SK-N-SH (cell line): ENCODE measurements at regions not wholly inside any gene's neighbourhood (a gene's known extent, or its start where the extent isn't known, plus 50 kb on each side); places are given as distances from the start of the nearest gene placed in this dataset.

ENCODE experiments used
- CTCF ChIA-PET: fragments of 300-600, 350-600 bp; formaldehyde crosslinking; extraction: SDS; loops from one replicate; lab custom pipeline; 2021; lab: Yijun Ruan, JAX
- POLR2A ChIA-PET: fragments of 350-600 bp; sonication (Branson Sonifier 250); formaldehyde crosslinking; extraction: SDS; loops from one replicate; lab custom pipeline; 2020; ENCODE audit warnings: antibody characterized with exemption, inconsistent platforms; lab: Yijun Ruan, JAX
- DNase-seq: peaks from one replicate; pipeline ENCODE4 v3.0.0; 2012
- H2AFZ ChIP-seq: fragments of 200-600 bp; sonication (generic); 2 replicates; pipeline ENCODE4 v1.8.1; 2016; ENCODE audit warnings: antibody characterized with exemption, mild to moderate bottlenecking, low read depth
- H3F3A ChIP-seq: fragments of 200-600 bp; sonication (generic); replicated peaks from 2 replicates; pipeline ENCODE3; 2016; ENCODE audit warnings: antibody characterized with exemption, mild to moderate bottlenecking; ENCODE audit not compliant: insufficient read depth
- H3K27ac ChIP-seq, 2 experiments: fragments of 200-500 bp in 1 of 2; fragments of 200-600 bp in 1 of 2; sonication (Bioruptor generic) in 1 of 2; sonication (generic), shearing (Covaris generic) in 1 of 2; 2 replicates each; pipeline versions ENCODE4 v1.5.1 to v1.6.1; 2014 to 2016; ENCODE audit warnings: low read depth in 2 of 2, inconsistent platforms in 1 of 2, low read length in 1 of 2, mild to moderate bottlenecking in 1 of 2, mixed read lengths in 1 of 2
- H3K27me3 ChIP-seq: fragments of 200-600 bp; sonication (generic), shearing (Covaris generic); 2 replicates; pipeline ENCODE4 v1.6.1; 2016; ENCODE audit warnings: mixed run types; ENCODE audit not compliant: insufficient read depth
- H3K36me3 ChIP-seq, 2 experiments: fragments of 200-500 bp in 1 of 2; fragments of 200-600 bp in 1 of 2; sonication (Bioruptor generic) in 1 of 2; sonication (generic) in 1 of 2; replicated peaks in 1 of 2; 2 replicates each; pipeline versions ENCODE3 to v1.5.1; 2014 to 2016; ENCODE audit warnings: low read length in 1 of 2, mild to moderate bottlenecking in 1 of 2; ENCODE audit not compliant: insufficient read depth in 2 of 2, control insufficient read depth in 1 of 2
- H3K4me1 ChIP-seq, 2 experiments: fragments of 200-500 bp in 1 of 2; fragments of 200-600 bp in 1 of 2; sonication (Bioruptor generic) in 1 of 2; sonication (generic), shearing (Covaris generic) in 1 of 2; 2 replicates each; pipeline versions ENCODE4 v1.5.1 to v1.6.1; 2014 to 2016; ENCODE audit warnings: low read depth in 1 of 2, low read length in 1 of 2, mixed run types in 1 of 2; ENCODE audit not compliant: insufficient read depth in 2 of 2, control insufficient read depth in 1 of 2
- H3K4me2 ChIP-seq: fragments of 200-600 bp; sonication (generic), shearing (Covaris generic); 2 replicates; pipeline ENCODE4 v1.6.1; 2017; ENCODE audit warnings: mixed run types
- H3K4me3 ChIP-seq, 2 experiments: fragments of 200-500 bp in 1 of 2; fragments of 200-600 bp in 1 of 2; sonication (Bioruptor generic) in 1 of 2; sonication (generic), shearing (Covaris generic) in 1 of 2; 2 replicates each; pipeline versions ENCODE4 v1.5.1 to v1.8.1; 2014 to 2016; ENCODE audit warnings: low read depth in 2 of 2, inconsistent platforms in 1 of 2, low read length in 1 of 2, mild to moderate bottlenecking in 1 of 2, mixed read lengths in 1 of 2, moderate library complexity in 1 of 2
- H3K79me2 ChIP-seq: fragments of 200-600 bp; sonication (generic); 2 replicates; pipeline ENCODE4 v1.8.1; 2017; ENCODE audit warnings: mild to moderate bottlenecking; ENCODE audit not compliant: insufficient read depth
- H3K9ac ChIP-seq: fragments of 200-600 bp; sonication (generic); 2 replicates; pipeline ENCODE4 v1.6.1; 2017; ENCODE audit warnings: mixed run types
- H3K9me2 ChIP-seq: fragments of 200-600 bp; sonication (generic); 2 replicates; pipeline ENCODE4 v1.6.1; 2017; ENCODE audit warnings: mixed run types
- H3K9me3 ChIP-seq: fragments of 200-600 bp; sonication (generic); 2 replicates; pipeline ENCODE4 v1.6.1; 2017; ENCODE audit warnings: mixed run types, mild to moderate bottlenecking, moderate library complexity
- H4K20me1 ChIP-seq: fragments of 200-600 bp; sonication (generic); 2 replicates; pipeline ENCODE4 v1.6.1; 2017; ENCODE audit warnings: mild to moderate bottlenecking, mixed run types; ENCODE audit not compliant: insufficient read depth
- CHD2 ChIP-seq: fragments of 150-350 bp; IDR thresholded peaks from 2 replicates; pipeline ENCODE4 v1.6.1; 2018; ENCODE audit warnings: low read length; ENCODE audit not compliant: partially characterized antibody
- CTCF ChIP-seq: fragments of 200-600 bp; sonication (generic); IDR thresholded peaks from 2 replicates; pipeline ENCODE4 v1.6.1; 2017; ENCODE audit warnings: antibody characterized with exemption, mild to moderate bottlenecking, moderate library complexity
- ELF1 ChIP-seq: IDR thresholded peaks from 2 replicates; pipeline ENCODE4 v1.4.0; 2012
- EP300 ChIP-seq, 2 experiments: IDR thresholded peaks; 2 replicates each; pipeline versions ENCODE4 v1.4.0 to v1.6.1; 2012; ENCODE audit warnings: borderline replicate concordance in 1 of 2, low read depth in 1 of 2, low read length in 1 of 2
- EZH2phosphoT487 ChIP-seq: fragments of 200-600 bp; sonication (generic); IDR thresholded peaks from 2 replicates; pipeline ENCODE4 v1.6.1; 2017; ENCODE audit warnings: low read depth, mixed run types, mild to moderate bottlenecking, antibody characterized with exemption, moderate library complexity, borderline replicate concordance
- FOSL2 ChIP-seq: IDR thresholded peaks from 2 replicates; pipeline ENCODE4 v1.4.0; 2012; ENCODE audit warnings: low read depth, mild to moderate bottlenecking, moderate library complexity, borderline replicate concordance
- FOXM1 ChIP-seq: IDR thresholded peaks from 2 replicates; pipeline ENCODE4 v1.4.0; 2012; ENCODE audit warnings: low read depth, mild to moderate bottlenecking
- JUND ChIP-seq: IDR thresholded peaks from 2 replicates; pipeline ENCODE4 v1.4.0; 2012
- MAX ChIP-seq: IDR thresholded peaks from 2 replicates; pipeline ENCODE4 v1.4.0; 2012; ENCODE audit warnings: low read depth
- NFIC ChIP-seq: IDR thresholded peaks from 2 replicates; pipeline ENCODE4 v1.4.0; 2012; ENCODE audit warnings: borderline replicate concordance
- RAD21 ChIP-seq: IDR thresholded peaks from 2 replicates; pipeline ENCODE4 v1.6.1; 2012; ENCODE audit warnings: mild to moderate bottlenecking, low read length
- RCOR1 ChIP-seq: fragments of 150-350 bp; IDR thresholded peaks from 2 replicates; pipeline ENCODE4 v1.6.1; 2017; ENCODE audit warnings: antibody characterized with exemption, low read length
- RFX5 ChIP-seq: IDR thresholded peaks from 2 replicates; pipeline ENCODE4 v1.6.1; 2012; ENCODE audit warnings: mild to moderate bottlenecking, improper control_type of control experiment, low read length
- RXRA ChIP-seq: IDR thresholded peaks from 2 replicates; pipeline ENCODE4 v1.4.0; 2012; ENCODE audit warnings: low read depth, mild to moderate bottlenecking, borderline replicate concordance
- TCF12 ChIP-seq: IDR thresholded peaks from 2 replicates; pipeline ENCODE4 v1.4.0; 2012
- TEAD4 ChIP-seq: IDR thresholded peaks from 2 replicates; pipeline ENCODE4 v1.4.0; 2012; ENCODE audit warnings: mild to moderate bottlenecking, borderline replicate concordance; ENCODE audit not compliant: insufficient read depth
- YY1 ChIP-seq: IDR thresholded peaks from 2 replicates; pipeline ENCODE4 v1.4.0; 2012; ENCODE audit warnings: low read depth, mild to moderate bottlenecking
- ZBTB33 ChIP-seq: IDR thresholded peaks from 2 replicates; pipeline ENCODE4 v1.4.0; 2012; ENCODE audit warnings: low read depth, borderline replicate concordance
- WGBS: methylation state at CpG from one replicate; pipeline ENCODE4 v1.1.6; 2017; ENCODE audit warnings: low lambda C conversion rate; 5-methylcytosine and 5-hydroxymethylcytosine counted together
- TF ChIP-seq, protein P1 (sequence below): IDR thresholded peaks from 2 replicates; pipeline ENCODE4 v1.4.0; 2012; ENCODE audit warnings: low read depth, borderline replicate concordance
- TF ChIP-seq, protein P2 (sequence below): IDR thresholded peaks from 2 replicates; pipeline ENCODE4; 2012

DNA sequence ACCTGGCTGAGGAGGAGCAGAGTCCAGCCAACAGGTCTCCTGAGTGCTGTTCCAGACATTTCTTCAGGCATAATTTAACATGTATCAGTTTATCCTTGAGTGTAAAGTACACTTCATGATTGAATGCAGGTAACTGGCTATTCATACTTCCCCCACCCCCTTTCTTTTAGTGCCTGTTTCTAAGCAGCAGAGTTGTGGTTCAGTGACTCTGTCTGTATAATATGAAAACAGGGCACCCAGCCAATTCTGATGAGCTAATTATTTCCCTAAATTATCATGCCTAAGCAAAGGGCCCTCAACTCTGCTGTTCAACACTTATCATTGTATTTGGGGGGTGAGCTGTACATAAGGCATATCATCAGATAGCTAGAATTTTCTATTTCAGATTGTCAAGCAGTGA lies 51.9 kb upstream of the ZSWIM6 start (continued):
- TF ChIP-seq ZBTB33, result no peak

DNA sequence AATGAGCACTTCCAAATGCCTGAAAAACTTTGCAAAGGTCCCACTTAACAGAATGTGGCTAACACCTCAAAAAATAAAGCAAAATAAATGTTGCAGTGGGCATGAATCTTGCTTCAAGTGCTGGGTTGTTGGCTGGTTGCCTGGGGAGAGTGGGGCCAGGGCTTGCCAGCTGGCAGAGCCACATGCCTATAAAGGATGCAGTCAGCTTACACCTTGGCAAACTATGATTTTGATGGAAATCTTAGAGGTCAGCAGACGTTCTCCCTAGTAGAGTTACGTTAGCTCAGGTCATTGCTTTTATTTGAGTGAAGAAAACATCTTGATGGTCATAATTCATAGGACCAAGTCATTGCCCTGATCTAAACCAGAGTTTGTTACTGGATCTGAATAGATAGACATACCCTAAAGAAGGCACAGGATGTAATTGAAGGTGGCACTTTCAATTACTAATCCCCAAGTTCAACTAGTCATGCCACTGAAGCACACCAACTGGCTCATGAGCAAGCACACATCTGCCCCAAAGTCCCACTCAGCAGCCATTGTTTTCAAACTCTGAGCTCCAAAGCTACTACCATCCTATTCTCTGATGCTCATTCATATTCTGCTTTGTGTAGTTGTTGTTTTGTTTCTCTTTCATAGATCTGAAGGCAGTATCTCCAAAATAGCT lies 51.2 kb upstream of the ZSWIM6 start:
- DNase-seq, result no peak
- Histone ChIP-seq H3K4me1 (peaks cover 15 to 25% of the 10 kb centered on the region in 2 experiments; a peak in 3 of 4 replicates), H3K36me3 (no peaks in the 10 kb centered on the region), H3K9me2 (no peaks in the 10 kb centered on the region), H3K27me3 (no peaks in the 10 kb centered on the region), H3K27ac (peak overlapping the region; percentile 56 to 62; a peak in 3 of 4 replicates), H3K79me2 (no peaks in the 10 kb centered on the region), H3F3A (peaks cover 14% of the 10 kb centered on the region), H3K9ac (0 out of 2 replicates have a peak overlapping the region, but pooled peaks have one; percentile 5), H2AFZ (0 out of 2 replicates have a peak overlapping the region, but pooled peaks have one; percentile 1)
- ChIA-PET POLR2A (no interaction called here), CTCF (interaction anchor here (1.3 kb wide), 1 partner anchor 15 kb away, joined by 4 read pairs; no protein-coding TSS in a partner anchor)
- peak; percentile 72 for TF ChIP-seq TCF12
- TF ChIP-seq MAX, result peak; percentile 70
- TF ChIP-seq, protein P1, sequence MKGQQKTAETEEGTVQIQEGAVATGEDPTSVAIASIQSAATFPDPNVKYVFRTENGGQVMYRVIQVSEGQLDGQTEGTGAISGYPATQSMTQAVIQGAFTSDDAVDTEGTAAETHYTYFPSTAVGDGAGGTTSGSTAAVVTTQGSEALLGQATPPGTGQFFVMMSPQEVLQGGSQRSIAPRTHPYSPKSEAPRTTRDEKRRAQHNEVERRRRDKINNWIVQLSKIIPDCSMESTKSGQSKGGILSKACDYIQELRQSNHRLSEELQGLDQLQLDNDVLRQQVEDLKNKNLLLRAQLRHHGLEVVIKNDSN, result no peak
- TF ChIP-seq, protein P2, sequence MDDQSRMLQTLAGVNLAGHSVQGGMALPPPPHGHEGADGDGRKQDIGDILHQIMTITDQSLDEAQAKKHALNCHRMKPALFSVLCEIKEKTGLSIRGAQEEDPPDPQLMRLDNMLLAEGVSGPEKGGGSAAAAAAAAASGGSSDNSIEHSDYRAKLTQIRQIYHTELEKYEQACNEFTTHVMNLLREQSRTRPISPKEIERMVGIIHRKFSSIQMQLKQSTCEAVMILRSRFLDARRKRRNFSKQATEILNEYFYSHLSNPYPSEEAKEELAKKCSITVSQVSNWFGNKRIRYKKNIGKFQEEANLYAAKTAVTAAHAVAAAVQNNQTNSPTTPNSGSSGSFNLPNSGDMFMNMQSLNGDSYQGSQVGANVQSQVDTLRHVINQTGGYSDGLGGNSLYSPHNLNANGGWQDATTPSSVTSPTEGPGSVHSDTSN, result peak; percentile 84
- TF ChIP-seq EP300 (IDR thresholded peaks at IDR 0.05; ENCODE audit: borderline replicate concordance in 1 of 2, low read depth in 1 of 2, low read length in 1 of 2), result peak in 1 of 2 experiments; percentile 64; a peak in 1 of 4 replicates
- peak; percentile 96 for TF ChIP-seq NFIC
- TF ChIP-seq RXRA, result peak; percentile 72; the same call in 1 of the 2 replicates
- TF ChIP-seq JUND, result peak; percentile 27
- TF ChIP-seq FOSL2, result 0 out of 2 replicates have a peak, but pooled peaks have one; percentile 19
- TF ChIP-seq TEAD4, result no peak
- TF ChIP-seq YY1, result no peak
- no peak for TF ChIP-seq RFX5
- TF ChIP-seq CHD2, result no peak
- TF ChIP-seq FOXM1, result 0 out of 2 replicates have a peak, but pooled peaks have one; percentile 21
- TF ChIP-seq EZH2phosphoT487, result no peak
- TF ChIP-seq CTCF, result no peak
- TF ChIP-seq RAD21, result no peak
- TF ChIP-seq ELF1, result no peak
- TF ChIP-seq RCOR1, result no peak
- TF ChIP-seq, all 33 proteins: peak for 9
- no peak overlapping the region for H3K4me3 ChIP-seq
- 0 out of 2 replicates have a peak overlapping the region, but pooled peaks have one; percentile 28 for H3K4me2 ChIP-seq
- no peaks in the 10 kb centered on the region for H3K9me3 ChIP-seq
- no peaks in the 10 kb centered on the region for H4K20me1 ChIP-seq
- WGBS, result 11% methylated on average over 2 of the region's 2 CpGs
